Liver (tissue), 3 donors: ENCODE measurements at regions not wholly inside any gene's neighbourhood (a gene's known extent, or its start where the extent isn't known, plus 50 kb on each side); places are given as distances from the start of the nearest gene placed in this dataset.

Experiments
- JUND ChIP-seq, 2 donors: IDR thresholded peaks; 2 replicates each; pipeline ENCODE4 v1.6.1; 2016; ENCODE audit warnings: antibody characterized with exemption in 2 of 2
- RXRA ChIP-seq, 2 donors: IDR thresholded peaks; 2 replicates each; pipeline ENCODE4 v1.6.1; 2017 to 2018; ENCODE audit warnings: antibody characterized with exemption in 2 of 2, mild to moderate bottlenecking in 1 of 2
- SP1 ChIP-seq: IDR thresholded peaks from 2 replicates; pipeline ENCODE4 v1.6.1; 2018; ENCODE audit warnings: antibody characterized with exemption, mild to moderate bottlenecking
- YY1 ChIP-seq: IDR thresholded peaks from 2 replicates; pipeline ENCODE4 v1.6.1; 2016; ENCODE audit warnings: antibody characterized with exemption, mild to moderate bottlenecking
- TF ChIP-seq, protein P1 (sequence below): fragments of 150-350 bp; IDR thresholded peaks from 2 replicates; pipeline ENCODE4 v1.5.1; 2017; ENCODE audit warnings: improper control_type of control experiment, low read depth, low read length; ENCODE audit not compliant: missing input control
- TF ChIP-seq, protein P2 (sequence below): IDR thresholded peaks from 2 replicates; pipeline ENCODE4 v1.6.1; 2016; ENCODE audit warnings: antibody characterized with exemption
- TF ChIP-seq, protein P3 (sequence below): IDR thresholded peaks from 2 replicates; pipeline ENCODE4 v1.6.1; 2016; ENCODE audit warnings: antibody characterized with exemption, mild to moderate bottlenecking
- donor health status: healthy.
- donor health status: healthy.

DNA sequence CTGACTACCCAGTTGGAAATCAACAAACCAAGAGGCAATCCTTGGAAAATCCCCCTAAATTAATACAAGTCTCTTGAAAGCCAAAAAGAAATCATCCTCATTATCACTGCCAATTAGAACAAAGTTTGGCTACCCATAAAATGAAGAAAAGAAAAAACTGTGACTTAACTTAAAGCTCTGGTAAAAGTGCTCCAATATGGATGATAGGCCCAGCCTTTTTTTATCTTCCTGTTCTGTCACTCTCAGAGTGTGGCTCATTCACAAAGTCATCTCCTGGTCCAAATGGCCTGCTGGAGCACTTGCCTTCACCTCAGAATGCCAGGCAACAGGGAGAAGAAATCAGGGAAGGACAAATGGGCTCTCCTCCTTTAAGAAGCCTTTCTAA, 155.1 kb upstream of the GHITM start:
- TF ChIP-seq, protein P1, sequence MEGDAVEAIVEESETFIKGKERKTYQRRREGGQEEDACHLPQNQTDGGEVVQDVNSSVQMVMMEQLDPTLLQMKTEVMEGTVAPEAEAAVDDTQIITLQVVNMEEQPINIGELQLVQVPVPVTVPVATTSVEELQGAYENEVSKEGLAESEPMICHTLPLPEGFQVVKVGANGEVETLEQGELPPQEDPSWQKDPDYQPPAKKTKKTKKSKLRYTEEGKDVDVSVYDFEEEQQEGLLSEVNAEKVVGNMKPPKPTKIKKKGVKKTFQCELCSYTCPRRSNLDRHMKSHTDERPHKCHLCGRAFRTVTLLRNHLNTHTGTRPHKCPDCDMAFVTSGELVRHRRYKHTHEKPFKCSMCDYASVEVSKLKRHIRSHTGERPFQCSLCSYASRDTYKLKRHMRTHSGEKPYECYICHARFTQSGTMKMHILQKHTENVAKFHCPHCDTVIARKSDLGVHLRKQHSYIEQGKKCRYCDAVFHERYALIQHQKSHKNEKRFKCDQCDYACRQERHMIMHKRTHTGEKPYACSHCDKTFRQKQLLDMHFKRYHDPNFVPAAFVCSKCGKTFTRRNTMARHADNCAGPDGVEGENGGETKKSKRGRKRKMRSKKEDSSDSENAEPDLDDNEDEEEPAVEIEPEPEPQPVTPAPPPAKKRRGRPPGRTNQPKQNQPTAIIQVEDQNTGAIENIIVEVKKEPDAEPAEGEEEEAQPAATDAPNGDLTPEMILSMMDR = no peak
- TF ChIP-seq YY1 (no peak), RXRA (IDR thresholded peaks at IDR 0.05) (no peak), JUND (IDR thresholded peaks at IDR 0.05) (no peak), SP1 (no peak)
- TF ChIP-seq, protein P2, sequence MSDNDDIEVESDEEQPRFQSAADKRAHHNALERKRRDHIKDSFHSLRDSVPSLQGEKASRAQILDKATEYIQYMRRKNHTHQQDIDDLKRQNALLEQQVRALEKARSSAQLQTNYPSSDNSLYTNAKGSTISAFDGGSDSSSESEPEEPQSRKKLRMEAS = no peak
- TF ChIP-seq, protein P3, sequence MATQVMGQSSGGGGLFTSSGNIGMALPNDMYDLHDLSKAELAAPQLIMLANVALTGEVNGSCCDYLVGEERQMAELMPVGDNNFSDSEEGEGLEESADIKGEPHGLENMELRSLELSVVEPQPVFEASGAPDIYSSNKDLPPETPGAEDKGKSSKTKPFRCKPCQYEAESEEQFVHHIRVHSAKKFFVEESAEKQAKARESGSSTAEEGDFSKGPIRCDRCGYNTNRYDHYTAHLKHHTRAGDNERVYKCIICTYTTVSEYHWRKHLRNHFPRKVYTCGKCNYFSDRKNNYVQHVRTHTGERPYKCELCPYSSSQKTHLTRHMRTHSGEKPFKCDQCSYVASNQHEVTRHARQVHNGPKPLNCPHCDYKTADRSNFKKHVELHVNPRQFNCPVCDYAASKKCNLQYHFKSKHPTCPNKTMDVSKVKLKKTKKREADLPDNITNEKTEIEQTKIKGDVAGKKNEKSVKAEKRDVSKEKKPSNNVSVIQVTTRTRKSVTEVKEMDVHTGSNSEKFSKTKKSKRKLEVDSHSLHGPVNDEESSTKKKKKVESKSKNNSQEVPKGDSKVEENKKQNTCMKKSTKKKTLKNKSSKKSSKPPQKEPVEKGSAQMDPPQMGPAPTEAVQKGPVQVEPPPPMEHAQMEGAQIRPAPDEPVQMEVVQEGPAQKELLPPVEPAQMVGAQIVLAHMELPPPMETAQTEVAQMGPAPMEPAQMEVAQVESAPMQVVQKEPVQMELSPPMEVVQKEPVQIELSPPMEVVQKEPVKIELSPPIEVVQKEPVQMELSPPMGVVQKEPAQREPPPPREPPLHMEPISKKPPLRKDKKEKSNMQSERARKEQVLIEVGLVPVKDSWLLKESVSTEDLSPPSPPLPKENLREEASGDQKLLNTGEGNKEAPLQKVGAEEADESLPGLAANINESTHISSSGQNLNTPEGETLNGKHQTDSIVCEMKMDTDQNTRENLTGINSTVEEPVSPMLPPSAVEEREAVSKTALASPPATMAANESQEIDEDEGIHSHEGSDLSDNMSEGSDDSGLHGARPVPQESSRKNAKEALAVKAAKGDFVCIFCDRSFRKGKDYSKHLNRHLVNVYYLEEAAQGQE = no peak
